AG20443 (cell line): ENCODE measurements at regions not wholly inside any gene's neighbourhood (a gene's known extent, or its start where the extent isn't known, plus 50 kb on each side); places are given as distances from the start of the nearest gene placed in this dataset.

ENCODE experiments used
- DNase-seq: peaks from one replicate; pipeline ENCODE4 v3.0.0; 2012; ENCODE audit warnings: low spot score, mixed read lengths

DNA sequence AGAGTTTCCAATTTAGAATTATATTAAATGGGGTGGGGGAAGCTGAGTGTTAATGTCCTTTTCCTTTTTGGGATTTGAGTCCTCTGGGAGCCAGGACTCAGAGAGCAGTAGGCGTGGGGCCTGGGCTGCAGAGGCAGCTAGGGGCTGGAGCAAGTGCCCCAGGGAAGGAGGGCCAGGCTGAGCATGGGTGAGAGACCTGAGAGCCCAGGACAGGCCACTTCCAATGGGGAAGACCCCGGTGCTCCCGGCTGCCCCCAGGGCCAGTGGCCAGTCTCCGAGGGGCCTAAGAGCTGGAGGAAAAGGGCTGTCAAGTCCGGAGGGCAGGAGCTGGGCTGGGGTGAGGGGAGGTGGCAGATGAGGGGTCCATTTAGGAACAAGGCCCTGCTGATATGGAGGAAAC, 371.5 kb downstream of the ZNF536 start:
- DNase-seq: no peak

DNA sequence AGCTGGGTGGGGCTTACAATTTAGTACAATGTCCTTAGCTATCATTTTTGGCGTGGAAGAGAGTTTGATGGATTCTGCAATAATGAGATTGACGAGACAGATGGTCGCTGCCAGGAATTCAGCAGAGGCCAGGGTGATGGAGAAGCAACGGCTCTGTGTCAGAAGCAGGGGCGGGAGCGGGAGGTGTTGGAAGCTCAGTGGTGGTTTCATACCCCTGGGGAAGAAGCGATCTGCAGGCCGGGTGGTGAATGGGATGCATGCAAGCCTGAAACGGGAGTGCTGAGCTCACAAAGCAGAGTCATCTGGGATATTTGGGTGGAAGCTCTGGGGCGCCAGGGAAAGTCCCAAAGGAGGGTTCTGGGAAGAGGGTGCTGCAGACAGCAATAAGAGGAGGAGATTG, 370.8 kb downstream of the ZNF536 start:
- no peak for DNase-seq

DNA sequence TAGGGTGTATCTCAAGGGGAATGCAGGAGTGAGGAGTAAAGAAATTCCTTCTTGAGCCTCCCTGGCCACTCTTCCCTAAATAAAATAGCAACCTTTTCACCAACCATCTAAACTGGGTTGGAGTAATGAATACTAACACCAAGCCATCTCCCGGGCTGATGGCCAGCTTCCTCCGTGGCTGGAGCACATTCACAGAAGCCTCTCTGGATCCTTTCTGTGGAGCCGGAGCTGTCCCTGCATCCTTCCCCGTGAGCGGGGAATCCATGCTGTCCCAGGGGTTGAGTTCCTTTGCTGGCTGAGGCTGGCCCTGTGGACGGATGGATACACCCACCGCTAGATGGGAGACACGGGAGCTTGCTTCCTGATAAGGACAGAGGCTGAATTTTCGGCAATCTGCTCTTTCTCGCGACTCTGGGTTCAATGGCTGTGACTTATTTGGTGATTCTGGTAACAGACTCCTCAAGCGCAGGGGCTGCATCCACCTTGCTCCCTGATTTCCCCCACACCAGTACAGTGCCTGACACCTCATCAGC, 370.3 kb downstream of the ZNF536 start:
- DNase-seq: no peak

DNA sequence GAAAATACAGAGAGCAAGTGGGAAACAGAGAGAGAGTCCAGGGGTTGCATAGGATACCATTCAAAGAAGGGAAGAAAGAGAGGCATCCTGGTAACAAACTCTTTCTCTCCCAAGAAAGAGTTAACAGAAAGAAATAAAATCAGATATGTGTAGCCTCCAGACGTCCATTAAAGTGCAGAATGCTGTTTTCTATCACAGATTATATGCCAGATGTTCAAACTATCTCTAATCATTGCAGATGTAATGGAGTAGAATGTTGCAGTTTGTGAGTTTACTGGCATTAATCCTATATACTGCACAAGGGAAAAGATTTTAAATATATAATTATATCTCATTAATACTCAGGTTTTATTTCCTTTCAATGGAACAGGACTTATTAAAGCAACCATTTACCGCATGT, 369.4 kb downstream of the ZNF536 start:
- no peak for DNase-seq

DNA sequence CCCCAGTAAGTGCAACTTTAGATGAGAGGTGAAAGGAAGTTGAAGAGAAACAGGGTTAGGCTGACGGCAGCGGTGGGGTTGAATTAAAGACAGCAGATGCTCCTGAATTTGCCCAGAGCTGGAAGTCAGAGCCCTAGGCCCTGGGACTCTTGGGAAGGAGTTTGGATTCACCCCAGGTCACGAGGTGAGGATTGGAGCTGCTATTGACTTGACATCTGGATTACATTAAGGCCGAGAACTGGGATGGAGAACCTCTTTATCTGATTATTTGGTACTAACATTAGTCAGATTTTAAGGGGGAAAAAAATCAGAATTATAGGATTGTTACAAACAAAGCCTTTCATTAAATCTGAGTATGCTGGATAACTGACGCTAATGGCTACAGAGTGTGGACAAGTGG, 367.2 kb downstream of the ZNF536 start:
- no peak for DNase-seq

DNA sequence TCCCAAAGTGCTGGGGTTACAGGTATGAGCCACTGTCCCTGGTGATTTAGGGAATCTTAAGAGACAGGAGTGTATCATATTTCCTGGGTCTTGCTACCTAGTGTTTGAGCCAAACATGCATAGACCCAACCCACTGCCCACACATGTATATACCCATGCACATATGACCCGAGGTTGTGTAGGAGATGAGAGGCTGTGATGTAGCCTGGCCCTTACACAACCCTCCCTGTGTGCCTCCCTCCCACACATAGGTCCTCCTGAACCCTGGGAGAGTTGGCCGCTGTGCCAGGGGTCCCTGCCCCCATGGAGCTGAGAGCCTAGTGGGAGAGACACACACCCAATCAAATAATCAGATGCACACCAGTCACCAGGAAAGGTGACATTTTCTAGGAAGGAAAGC, 365.9 kb downstream of the ZNF536 start:
- no peak for DNase-seq

DNA sequence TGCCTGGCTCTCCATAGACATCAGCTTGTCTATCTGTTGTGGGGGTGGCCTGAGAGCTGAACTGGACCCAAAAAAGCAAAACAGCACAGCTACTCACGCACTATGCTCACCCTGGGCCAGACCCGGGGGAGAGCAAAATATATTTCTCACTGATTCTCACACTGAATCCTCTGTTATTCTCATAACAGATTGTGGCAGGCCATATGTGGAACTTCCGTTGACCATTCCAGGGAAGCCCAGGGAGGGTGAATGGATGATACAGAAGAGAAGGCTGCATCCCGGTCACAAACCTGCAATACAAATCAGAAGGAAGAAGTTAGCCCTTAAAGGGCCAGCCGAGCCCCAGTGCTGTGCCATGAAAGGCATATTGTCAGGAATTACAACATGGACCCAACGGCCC, 362.5 kb downstream of the ZNF536 start:
- DNase-seq: no peak

DNA sequence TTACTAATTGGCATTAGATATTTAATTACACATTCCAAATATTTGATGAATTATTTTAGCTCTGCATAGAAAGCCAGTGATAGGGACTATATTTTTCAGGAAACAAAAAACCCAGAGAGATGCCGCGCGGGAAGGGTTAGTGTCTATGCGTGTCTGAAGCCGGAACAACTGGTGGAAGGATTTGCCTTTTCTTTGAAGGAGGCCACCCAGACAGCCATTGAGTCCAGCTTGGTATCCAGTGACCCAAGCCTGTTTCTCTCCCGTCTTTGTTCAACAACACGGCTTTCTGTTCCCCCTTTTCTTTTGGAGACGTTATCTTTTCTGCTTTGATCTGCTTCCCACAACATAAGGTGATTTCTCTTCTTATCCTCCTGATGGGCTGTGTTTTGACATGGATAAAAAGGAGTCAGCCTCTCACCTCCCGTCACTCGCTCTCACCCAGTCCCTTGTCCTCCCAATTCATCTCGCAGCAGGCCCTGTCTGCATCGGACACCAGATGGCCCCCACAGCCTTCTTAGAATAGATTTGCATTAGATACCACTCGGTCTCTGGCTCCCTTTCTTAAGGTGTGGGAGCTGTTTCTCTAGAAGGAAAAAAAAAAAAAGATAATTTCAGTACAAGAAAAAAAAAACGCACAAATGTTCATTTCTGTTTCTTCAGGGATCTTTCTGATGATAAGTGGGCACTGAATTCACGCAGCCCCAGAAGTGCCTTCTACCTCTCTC, 361.8 kb downstream of the ZNF536 start:
- no peak for DNase-seq

DNA sequence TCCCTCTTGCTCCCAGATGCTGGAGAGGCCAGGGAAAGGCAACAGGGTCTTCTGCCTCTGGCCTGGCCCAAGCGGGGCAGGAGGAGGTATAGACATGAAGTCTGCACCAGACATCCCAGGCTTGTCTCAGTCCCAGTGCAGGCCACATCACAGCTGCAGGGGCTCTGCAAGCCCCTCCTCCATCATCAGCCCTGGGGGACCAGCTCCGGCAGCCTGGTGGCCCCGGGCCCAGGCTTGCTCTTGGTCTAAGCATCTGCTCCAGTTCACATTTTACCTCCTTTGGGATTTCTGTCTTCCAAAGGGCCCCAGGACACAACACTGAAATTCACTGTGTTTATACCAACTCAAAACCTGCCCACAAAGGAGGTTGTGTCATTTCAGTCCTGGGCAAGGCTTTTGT, 359.4 kb downstream of the ZNF536 start:
- no peak for DNase-seq

DNA sequence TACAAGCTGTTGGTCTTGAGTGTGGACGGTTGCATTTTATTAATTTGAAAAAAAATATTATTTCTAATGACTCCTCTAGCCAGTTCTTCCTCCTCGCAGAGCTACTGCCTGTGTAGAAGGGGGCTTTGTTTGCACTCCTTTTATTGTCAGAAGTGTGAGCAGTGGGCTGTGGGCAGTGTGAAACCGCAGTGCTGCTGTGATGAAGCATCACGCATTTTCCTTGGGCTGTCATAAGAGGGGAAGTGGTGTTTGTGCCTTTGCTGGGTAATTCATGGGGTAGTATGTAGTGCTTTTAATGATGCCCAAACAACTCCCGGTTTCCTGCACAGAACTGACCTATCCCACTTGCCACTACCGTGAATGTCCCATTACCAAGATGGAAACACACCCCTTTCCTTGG, 357.3 kb downstream of the ZNF536 start:
- no peak for DNase-seq

DNA sequence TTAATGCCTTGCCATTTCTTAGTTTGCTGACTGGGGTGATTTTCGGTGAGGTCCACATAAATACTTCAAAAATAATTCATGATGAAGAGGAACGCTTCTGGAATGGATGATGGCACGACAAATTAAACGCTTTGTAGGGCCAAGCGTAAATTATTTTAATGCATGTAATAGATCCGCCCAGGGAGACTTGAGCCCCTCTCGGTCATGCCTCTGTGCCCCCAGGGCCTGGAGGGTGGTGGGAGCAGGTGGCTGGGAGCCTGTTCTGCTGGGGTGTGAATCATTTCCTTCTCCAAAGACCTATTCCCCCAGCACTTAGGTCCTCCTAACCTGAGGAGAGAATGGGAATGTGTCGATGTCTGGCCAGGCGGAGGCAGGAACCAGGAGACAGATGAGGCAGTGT, 350.6 kb downstream of the ZNF536 start:
- no peak for DNase-seq

DNA sequence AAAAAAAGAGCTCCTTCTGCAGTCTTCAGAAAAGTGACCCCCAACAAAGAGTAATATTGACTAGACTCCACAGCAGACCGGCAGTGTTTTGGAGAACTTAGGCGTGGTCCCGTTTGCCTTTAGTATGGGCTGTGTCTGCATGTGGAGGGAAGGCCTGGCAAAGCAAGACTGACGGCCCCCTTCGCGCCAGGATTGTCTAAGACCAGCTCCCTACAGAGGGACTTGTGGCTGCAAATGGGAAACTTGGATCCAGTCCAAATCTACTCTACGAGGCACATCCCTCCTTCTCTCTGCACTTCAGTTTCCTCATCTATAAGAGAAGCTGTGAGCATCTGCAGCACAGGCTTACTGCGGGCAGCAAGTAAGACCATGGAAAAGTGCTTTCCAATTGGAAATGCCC, 350.0 kb downstream of the ZNF536 start:
- DNase-seq: no peak

DNA sequence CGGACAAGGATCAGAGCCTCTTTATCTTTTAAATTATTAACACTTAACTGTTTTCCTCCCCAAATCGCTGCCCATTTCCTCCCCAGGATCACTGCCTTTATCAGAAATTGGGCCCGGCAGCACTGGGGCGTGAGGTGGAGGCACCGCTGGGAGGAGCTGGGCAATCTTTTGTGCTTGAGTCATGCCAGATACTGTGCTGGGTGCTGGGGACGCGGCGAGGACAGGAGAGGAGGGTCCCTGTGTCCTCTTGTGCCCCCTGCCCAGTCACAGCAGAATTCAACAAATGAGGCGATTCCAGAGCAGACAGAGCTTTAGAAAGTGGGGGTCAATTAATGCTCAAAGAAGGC, 347.8 kb downstream of the ZNF536 start:
- DNase-seq: peak; percentile 61

DNA sequence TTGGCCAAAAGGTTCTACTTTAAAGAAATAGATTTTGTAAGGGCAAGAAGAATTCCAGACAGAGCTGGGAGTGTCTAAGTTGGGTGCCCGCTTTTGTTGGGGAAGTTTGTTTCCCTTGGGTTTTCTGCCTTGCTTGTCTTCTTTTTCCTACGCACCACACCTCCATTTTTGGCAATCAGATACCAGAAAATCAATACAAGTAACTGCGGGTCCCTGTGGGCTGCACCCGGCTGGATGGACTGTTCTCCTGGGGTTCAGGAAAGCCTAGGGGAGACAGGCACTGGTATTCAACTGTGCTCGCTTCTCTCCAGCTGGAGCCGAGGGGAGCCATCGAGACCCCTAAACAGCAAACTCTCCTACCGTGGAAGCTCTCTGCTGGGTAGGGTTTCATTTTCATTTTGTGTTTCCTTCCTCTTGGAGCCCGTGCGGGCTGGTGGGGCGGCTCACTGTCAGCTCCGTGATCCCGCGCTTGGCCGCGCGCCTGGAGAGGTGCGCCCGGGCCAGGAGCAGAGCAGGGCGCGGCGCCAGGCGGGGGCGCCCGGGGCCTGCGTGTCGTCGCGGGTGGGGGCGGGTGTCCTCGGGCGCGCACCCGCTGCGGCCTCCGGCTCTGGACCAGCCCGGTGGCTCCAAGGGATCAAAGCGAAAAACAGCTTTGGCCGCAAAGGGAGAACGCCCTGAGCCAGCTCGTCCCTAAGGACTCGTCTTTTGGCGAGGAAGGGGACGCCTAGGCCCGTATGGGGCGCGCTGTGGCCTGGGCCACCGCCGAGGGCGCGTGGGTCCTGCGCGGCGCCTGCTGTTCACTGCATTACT, 347.2 kb downstream of the ZNF536 start:
- DNase-seq: peak; percentile 77

DNA sequence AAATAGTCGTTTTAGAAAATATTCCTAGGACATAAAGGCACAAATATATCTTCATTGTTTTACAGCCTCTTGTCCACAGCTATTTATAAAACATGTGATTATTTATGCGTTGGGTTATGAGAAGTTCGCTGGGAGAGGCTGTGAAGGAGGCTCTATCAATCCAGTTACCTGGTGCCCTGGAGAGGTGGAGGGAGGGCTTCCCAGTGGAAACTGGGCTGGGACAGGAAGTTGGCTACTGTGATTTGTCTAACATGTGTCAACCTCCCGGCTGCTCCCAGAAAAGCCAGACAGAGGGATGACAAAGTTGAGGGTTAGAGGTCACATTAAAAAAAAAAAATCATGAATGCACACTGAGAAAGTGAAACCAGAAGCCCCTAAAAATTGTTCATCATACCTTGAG, 346.5 kb downstream of the ZNF536 start:
- DNase-seq: no peak

DNA sequence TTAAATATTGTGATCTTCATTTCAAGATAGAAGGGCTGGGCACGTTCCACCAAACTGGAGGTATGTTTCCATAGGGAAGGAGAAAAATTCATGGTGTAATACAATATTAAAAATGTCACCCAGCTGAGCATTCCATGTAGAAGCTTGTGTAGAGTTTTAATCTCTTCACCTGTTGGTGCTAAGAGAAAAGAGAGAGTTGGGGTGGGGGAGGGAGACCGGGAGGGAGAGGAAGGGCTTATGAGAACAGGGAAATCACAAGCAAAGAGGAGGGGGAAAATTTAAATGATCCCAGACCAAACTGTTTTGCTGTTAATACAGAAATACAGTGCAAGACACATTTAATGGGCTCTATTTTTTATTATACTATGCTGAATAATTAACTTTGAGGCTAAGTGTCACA, 345.8 kb downstream of the ZNF536 start:
- DNase-seq: no peak

DNA sequence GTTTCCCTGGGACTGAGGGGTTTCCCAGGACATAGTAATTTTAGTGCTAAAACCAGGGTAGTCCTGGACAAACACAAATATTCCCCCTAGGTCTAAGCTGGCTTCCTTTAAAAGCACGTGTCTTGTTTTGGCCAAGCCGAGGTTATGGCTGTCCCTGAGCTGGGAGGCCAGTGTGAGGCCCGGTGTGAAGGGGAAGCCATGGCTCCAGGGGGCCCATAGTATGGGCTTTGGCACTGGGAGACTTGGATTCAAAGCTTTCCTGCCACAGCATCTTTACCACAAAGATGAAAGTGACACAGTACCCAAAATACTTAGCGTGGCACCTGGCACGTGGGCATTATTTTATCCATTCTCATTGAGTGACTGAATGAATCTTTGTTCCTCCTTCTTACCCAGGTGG, 345.2 kb downstream of the ZNF536 start:
- no peak for DNase-seq

DNA sequence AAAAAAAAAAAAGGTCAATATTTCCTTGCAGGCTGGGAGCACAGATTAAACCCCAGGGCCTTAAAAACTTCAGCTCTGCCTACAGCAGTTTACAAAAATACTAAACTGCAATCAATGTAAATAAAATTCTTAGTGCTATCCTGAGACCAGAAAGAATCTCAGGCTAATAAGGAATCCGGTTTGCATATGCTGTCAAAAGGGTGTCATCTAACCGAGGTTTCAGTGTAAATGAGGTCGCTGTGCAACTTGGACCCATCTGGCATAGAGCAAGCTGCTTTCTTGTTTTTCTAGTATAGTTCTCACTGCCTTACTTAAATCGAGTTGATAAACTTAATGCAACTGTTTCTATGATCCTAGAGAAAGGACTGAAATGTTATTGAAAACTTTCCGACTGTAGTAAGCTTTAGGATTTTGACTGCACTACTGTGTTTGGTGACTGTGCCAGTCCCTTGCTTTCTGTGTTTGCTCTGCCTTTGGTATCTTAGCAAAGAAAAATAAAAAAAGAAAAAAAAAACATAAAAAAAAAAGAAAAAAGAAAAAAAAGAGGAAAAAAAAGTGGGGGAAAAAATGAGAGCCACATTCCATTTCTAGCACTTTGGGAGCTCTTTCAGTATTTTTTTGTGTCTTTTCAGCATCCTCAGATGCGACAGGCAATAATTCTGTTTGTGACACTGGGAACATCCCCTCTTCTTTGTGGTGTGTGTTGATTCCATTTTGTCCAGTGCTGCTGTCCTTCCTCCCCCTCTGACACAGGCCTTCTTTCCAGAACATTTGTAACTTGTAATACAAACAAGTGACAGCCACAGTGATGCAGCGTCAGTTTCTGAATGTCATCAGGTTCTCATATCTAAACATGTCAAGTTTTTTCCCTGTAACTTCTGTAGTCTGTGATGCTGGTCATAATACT, 340.5 kb downstream of the ZNF536 start:
- no peak for DNase-seq

DNA sequence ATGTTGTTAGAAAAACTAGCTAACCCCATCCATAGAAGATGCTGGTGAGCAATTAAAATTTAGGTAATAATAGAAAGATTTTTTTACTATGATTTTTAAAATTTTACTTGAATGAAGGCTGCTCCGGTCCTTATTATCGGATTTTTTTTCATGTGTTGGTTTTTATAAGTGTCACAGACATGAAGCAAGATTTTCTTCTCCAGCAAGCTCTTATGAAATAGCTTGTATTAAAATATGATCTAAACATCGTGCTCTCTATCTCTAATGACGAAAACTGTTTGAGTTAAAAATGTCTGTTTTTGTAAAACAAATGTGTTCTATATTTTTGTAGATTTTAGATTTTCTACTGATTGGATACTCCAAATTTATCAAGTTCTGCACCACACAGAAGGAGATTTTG, 339.6 kb downstream of the ZNF536 start:
- DNase-seq: no peak

DNA sequence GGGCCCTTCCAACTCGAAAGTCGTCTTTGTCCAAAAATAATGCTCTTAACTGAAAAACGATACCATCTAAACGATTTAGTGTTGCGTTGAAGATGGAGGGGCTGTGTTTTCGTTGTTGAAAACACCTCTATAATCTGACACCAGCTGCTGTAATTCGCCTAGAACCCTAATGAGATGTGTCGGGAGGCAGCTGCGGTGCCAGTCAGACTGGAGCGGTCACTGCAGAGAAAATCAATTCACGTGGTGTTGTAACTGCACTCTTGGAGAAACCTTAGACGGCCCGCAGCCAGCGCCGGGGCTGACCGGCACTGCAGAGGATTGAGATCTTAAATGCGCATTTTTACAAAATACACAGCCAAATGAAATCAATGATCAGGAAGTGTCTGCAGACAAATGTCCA, 339.1 kb downstream of the ZNF536 start:
- no peak for DNase-seq

DNA sequence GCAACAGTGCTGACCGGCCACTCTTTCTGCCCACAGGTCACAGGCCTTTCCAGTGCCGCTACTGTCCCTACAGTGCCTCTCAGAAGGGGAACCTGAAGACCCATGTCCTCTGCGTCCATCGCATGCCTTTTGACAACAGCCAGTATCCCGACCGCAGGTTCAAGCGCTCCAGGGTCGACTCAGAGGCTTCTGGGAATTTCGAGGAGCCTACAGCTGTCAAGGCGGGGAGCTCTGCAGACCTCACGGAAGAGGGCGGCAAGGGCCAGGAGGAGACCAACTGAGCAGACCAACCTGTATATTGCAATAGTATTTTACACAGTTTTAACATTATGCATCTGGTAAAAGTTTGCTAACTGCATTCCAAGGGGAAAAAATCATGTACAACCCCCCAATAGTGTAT, 338.5 kb downstream of the ZNF536 start:
- DNase-seq: no peak

DNA sequence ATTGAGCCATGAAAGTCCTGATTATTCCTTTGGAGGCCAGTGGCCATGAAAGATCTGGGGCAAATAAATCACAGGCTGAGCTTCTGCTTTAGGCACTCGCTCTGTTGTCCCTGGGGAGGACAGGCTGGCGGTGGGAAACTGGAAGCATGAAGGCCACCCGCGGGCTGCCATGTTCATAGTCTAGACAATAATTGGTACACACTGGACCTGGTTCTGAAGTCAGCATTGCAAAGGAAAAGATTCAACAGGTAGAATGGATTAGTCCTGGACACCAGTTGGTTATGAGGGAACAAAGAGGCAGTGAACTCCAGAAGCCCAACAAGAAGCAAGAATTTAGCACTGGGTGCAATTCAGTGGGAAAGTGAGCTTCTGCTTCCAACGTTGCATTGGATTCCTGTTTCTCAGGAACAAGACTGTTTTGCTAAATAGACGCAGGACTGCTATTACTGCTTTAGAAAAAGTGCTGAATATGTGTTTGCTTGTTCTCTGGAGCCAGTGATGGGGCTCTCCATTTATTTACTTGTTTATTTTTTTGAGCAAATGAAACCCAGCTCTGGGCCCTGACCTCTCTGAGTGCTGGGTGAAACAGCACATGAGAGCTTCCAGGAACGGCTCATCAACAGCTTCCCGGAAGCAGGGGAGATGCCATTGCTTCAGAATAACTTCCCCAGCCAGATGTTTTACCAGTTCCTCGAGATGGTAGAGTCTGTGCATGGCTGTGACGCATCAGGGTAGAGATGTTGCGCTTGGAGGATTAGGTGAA, 336.4 kb downstream of the ZNF536 start:
- no peak for DNase-seq
